ENCODE measurements at regions not wholly inside any gene's neighbourhood (a gene's known extent, or its start where the extent isn't known, plus 50 kb on each side); places are given as distances from the start of the nearest gene placed in this dataset.

- H3K4me2 ChIP-seq (replicated peaks; ENCODE audit: low read depth, low read length, poor library complexity, severe bottlenecking) = no peak overlapping the region
- ATAC-seq (ENCODE audit: low read depth) (no peak), DNase-seq (no peak)
- peaks cover 0 to 3% (median 0%) of the 10 kb centered on the region in 3 donors for H3K9me3 ChIP-seq (ENCODE audit: control extremely low read depth in 1 of 3, control insufficient read depth in 2 of 3, insufficient read depth in 1 of 3, low read length in 2 of 3)
- H3K27me3 ChIP-seq (replicated peaks in 1 of 4; ENCODE audit: control extremely low read depth in 1 of 4, control insufficient read depth in 3 of 4, insufficient read depth in 4 of 4, low read length in 3 of 4) = no peaks in the 10 kb centered on the region
- no peaks in the 10 kb centered on the region for H3K79me2 ChIP-seq (ENCODE audit: control insufficient read depth, insufficient read depth, low read length)
- no peaks in the 10 kb centered on the region for H3K36me3 ChIP-seq (replicated peaks in 1 of 2; ENCODE audit: control extremely low read depth in 1 of 2, control insufficient read depth in 1 of 2, extremely low read depth in 1 of 2, insufficient read depth in 2 of 2, low read length in 1 of 2)
- TF ChIP-seq CTCF (IDR thresholded peaks at IDR 0.05) = no peak
- no peak overlapping the region for H3K9ac ChIP-seq (ENCODE audit: low read length)
- WGBS (ENCODE audit: insufficient coverage) = 94% methylated on average over 1 of the region's 2 CpGs
- no peak overlapping the region for H3K27ac ChIP-seq (ENCODE audit: low read length in 2 of 2)
- H3K4me3 ChIP-seq (ENCODE audit: control extremely low read depth in 1 of 5, extremely low read depth in 1 of 5, insufficient read depth in 1 of 5, low read depth in 2 of 5, low read length in 4 of 5) = no peak overlapping the region
- H2AFZ ChIP-seq (ENCODE audit: insufficient read depth, low read depth, low read length, poor library complexity, severe bottlenecking) = no peak overlapping the region
- POLR2A ChIA-PET = no interaction called here
- intact Hi-C loops (cut with micrococcal nuclease) = no loop called here
- Mint-ChIP-seq H3K4me1 (no peaks in the 10 kb centered on the region), H3K9me3 (ENCODE audit: insufficient read depth) (peaks cover 5% of the 10 kb centered on the region), H3K4me3 (no peak overlapping the region), H3K27ac (no peak overlapping the region), H3K27me3 (peaks cover 5% of the 10 kb centered on the region)
- no peaks in the 10 kb centered on the region for H3K4me1 ChIP-seq (ENCODE audit: control insufficient read depth in 2 of 2, insufficient read depth in 2 of 2, low read length in 2 of 2)
- no peaks in the 10 kb centered on the region for H4K20me1 ChIP-seq (ENCODE audit: control insufficient read depth, insufficient read depth, low read length, poor library complexity, severe bottlenecking)
- CTCF ChIA-PET = no interaction called here
Measured at GRCh38 chr2:16412321-16413030, 253.2 kb downstream of the CYRIA start.

- no peaks in the 10 kb centered on the region for H3K27me3 ChIP-seq (replicated peaks in 1 of 4; ENCODE audit: control extremely low read depth in 1 of 4, control insufficient read depth in 3 of 4, insufficient read depth in 4 of 4, low read length in 3 of 4)
- H3K4me3 ChIP-seq (ENCODE audit: control extremely low read depth in 1 of 5, extremely low read depth in 1 of 5, insufficient read depth in 1 of 5, low read depth in 2 of 5, low read length in 4 of 5) = no peak overlapping the region
- TF ChIP-seq CTCF (IDR thresholded peaks at IDR 0.05) (no peak), EZH2 (IDR thresholded peaks at IDR 0.05; ENCODE audit: borderline replicate concordance, insufficient read depth, low read depth, low read length, poor library complexity, severe bottlenecking) (no peak)
- H3K9ac ChIP-seq (ENCODE audit: low read length) = no peak overlapping the region
- H3K27ac ChIP-seq (ENCODE audit: low read length in 2 of 2) = no peak overlapping the region
- H4K20me1 ChIP-seq (ENCODE audit: control insufficient read depth, insufficient read depth, low read length, poor library complexity, severe bottlenecking) = no peaks in the 10 kb centered on the region
- H3K27ac Mint-ChIP-seq = no peak overlapping the region
- POLR2A ChIA-PET = no interaction called here
- no peak overlapping the region for H3K4me3 Mint-ChIP-seq
- H3K4me2 ChIP-seq (replicated peaks; ENCODE audit: low read depth, low read length, poor library complexity, severe bottlenecking) = no peak overlapping the region
- 40% methylated on average over 1 of the region's 3 CpGs for WGBS (ENCODE audit: insufficient coverage)
- peaks cover 5% of the 10 kb centered on the region for H3K27me3 Mint-ChIP-seq
- intact Hi-C loops (cut with micrococcal nuclease) = no loop called here
- H3K9me3 Mint-ChIP-seq (ENCODE audit: insufficient read depth) = peaks cover 5% of the 10 kb centered on the region
- DNase-seq = no peak
- H3K9me3 ChIP-seq (ENCODE audit: control extremely low read depth in 1 of 3, control insufficient read depth in 2 of 3, insufficient read depth in 1 of 3, low read length in 2 of 3) = peaks cover 0 to 3% (median 0%) of the 10 kb centered on the region in 3 donors
- ATAC-seq (ENCODE audit: low read depth) = no peak
- H2AFZ ChIP-seq (ENCODE audit: insufficient read depth, low read depth, low read length, poor library complexity, severe bottlenecking) = no peak overlapping the region
- no peaks in the 10 kb centered on the region for H3K36me3 ChIP-seq (replicated peaks in 1 of 2; ENCODE audit: control extremely low read depth in 1 of 2, control insufficient read depth in 1 of 2, extremely low read depth in 1 of 2, insufficient read depth in 2 of 2, low read length in 1 of 2)
- CTCF ChIA-PET = no interaction called here
- H3K79me2 ChIP-seq (ENCODE audit: control insufficient read depth, insufficient read depth, low read length) = no peaks in the 10 kb centered on the region
- H3K4me1 ChIP-seq (ENCODE audit: control insufficient read depth in 2 of 2, insufficient read depth in 2 of 2, low read length in 2 of 2) = no peaks in the 10 kb centered on the region
- no peaks in the 10 kb centered on the region for H3K4me1 Mint-ChIP-seq
Measured at GRCh38 chr2:16411788-16412187, 253.8 kb downstream of the CYRIA start.

All from B cell (primary cell).